RWPE1 (cell line): ENCODE measurements at regions not wholly inside any gene's neighbourhood (a gene's known extent, or its start where the extent isn't known, plus 50 kb on each side); places are given as distances from the start of the nearest gene placed in this dataset.

Experiments
- CTCF ChIA-PET: fragments of 350-600 bp; sonication (Branson Sonifier 250); formaldehyde crosslinking; extraction: SDS; loops from one replicate; lab custom pipeline; 2021; lab: Yijun Ruan, JAX
- POLR2A ChIA-PET: fragments of 400-600 bp; formaldehyde crosslinking; extraction: SDS; loops from one replicate; lab custom pipeline; 2020; ENCODE audit warnings: antibody characterized with exemption; ENCODE audit not compliant: low non-redundant PET; lab: Yijun Ruan, JAX
- DNase-seq: peaks from one replicate; pipeline ENCODE4 v3.0.0; 2012; ENCODE audit warnings: low spot score
- H3K27ac ChIP-seq: fragments of 450-650 bp; 2 replicates; pipeline ENCODE4 v1.5.1; 2017
- TF ChIP-seq, protein P1 (sequence below): fragments of 450-650 bp; conservative IDR thresholded peaks from 2 replicates; pipeline ENCODE4 v1.5.1; 2017; ENCODE audit warnings: low read depth, mild to moderate bottlenecking

DNA sequence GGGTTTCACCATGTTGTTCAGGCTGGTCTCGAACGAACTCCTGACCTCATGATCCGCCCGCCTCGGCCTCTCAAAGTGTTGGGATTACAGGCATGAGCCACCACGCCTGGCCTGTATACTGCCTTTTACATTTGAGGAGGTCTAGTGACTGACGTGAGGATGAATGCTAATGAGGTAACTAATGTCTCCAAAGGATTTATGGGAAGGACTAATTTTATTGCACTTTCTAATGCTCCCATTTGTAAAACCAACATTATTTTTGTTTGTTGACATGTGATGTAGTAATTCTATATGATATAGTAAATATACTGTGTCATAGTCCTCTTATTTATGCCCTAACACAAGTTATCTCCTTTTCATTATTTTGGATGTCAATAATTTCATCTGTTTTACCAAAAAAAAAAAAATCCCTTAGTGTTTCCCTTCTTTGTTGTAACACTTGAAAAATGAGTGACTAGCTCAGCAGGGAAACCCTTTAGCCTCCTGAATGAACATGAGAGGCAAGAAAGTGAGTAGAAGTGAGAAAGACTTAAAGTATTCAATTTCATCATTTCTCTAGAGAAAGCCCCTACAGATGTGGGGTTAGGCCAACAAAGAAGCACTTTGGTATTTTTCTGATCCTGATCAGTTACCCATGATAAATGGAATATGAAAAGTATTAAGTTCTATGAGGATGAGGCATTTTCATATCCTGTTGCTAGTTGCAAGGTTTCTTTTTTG lies 596.9 kb upstream of the PCDH15 start:
- TF ChIP-seq, protein P1, sequence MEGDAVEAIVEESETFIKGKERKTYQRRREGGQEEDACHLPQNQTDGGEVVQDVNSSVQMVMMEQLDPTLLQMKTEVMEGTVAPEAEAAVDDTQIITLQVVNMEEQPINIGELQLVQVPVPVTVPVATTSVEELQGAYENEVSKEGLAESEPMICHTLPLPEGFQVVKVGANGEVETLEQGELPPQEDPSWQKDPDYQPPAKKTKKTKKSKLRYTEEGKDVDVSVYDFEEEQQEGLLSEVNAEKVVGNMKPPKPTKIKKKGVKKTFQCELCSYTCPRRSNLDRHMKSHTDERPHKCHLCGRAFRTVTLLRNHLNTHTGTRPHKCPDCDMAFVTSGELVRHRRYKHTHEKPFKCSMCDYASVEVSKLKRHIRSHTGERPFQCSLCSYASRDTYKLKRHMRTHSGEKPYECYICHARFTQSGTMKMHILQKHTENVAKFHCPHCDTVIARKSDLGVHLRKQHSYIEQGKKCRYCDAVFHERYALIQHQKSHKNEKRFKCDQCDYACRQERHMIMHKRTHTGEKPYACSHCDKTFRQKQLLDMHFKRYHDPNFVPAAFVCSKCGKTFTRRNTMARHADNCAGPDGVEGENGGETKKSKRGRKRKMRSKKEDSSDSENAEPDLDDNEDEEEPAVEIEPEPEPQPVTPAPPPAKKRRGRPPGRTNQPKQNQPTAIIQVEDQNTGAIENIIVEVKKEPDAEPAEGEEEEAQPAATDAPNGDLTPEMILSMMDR, result no peak
- CTCF ChIA-PET, result interaction anchor here (0.7 kb wide), 1 partner anchor 27 kb away, joined by 4 read pairs; no protein-coding TSS in a partner anchor
- POLR2A ChIA-PET, result no interaction called here
- H3K27ac ChIP-seq, result no peak overlapping the region
- no peak for DNase-seq

- H3K27ac ChIP-seq, result no peak overlapping the region
- TF ChIP-seq, protein P1, result no peak
- no peak for DNase-seq
- ChIA-PET CTCF (no interaction called here), POLR2A (no interaction called here)
Measured at GRCh38 chr10:55378196-55378595, 577.2 kb upstream of the PCDH15 start.

DNA sequence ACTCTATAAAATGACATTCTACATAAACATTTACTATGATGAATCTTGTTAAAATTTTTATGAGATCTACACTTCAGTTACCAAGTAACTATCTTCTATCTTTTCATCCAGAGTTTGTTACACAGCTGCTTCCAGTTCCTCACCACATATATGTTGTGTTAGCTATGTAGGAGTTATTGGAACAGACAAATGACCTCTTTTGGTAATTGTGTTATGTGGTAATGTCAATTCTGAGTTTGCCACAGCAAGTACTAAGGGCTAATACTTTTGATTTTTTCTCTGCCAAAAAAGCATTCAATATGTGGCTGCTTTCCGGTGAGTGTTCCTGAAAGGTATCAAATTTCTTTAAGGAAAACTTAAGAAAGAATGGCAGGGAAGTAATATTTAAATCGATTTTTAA lies 573.9 kb upstream of the PCDH15 start:
- no peak for DNase-seq
- ChIA-PET POLR2A (no interaction called here), CTCF (no interaction called here)
- H3K27ac ChIP-seq, result no peak overlapping the region
- TF ChIP-seq, protein P1, result no peak

DNA sequence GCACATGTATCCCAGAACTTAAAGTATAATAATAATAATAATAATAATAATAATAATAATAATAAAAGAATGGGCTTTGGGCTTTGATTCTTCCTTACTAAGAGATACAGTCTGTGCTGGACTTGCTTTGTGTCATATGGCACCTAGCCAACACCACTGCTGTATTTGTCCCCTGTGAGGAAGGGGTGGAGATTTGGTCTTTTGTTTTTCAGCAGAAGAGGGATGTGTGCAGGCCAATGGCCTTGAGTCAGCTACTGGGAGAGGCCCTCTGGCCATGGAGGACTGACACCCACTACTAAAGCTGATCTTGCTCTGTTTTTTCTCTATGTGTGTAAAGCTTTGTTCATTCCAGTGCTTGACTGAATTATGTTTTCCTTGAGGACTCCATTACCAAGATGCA lies 573.0 kb upstream of the PCDH15 start:
- TF ChIP-seq, protein P1, result no peak
- H3K27ac ChIP-seq, result no peak overlapping the region
- ChIA-PET POLR2A (no interaction called here), CTCF (interaction anchor here (0.5 to 0.7 kb wide), 2 partner anchors 265 to 1853 kb away, joined by 3 read pairs; no protein-coding TSS in a partner anchor)
- no peak for DNase-seq

DNA sequence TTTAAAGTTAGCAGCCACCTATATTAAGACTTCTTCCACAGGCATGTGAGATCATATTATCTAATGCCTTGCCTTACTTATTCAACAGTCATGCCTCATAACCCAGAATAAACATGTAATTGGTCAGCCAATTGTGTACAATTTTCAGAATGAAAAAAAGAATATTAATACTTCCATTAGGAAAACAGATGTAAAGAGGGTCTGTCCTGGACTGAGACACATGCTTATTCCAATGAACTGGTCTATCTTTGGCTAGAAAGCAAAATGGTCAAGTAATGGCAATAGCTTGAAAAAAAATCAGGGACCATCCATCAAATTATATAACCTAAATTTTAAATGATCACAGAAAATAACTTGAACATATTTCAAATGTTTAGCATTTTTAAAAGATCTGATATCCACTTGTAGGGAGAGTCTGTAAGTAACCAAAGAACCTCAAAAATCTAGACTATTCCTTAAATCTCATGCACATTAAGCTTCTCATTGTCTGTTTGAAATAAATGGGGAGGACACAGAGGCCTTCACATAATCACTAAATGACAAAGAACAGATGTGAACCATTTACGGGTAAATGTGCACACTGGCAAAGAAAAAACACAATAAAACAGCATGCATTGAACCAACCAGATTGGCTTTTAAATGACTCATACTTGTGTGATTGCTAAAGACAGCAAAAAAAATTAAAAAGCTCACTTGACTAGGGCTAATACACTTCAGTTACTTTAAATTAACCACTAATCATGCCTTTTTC lies 568.8 kb upstream of the PCDH15 start:
- TF ChIP-seq, protein P1, result no peak
- H3K27ac ChIP-seq, result no peak overlapping the region
- DNase-seq, result no peak
- ChIA-PET CTCF (no interaction called here), POLR2A (no interaction called here)

DNA sequence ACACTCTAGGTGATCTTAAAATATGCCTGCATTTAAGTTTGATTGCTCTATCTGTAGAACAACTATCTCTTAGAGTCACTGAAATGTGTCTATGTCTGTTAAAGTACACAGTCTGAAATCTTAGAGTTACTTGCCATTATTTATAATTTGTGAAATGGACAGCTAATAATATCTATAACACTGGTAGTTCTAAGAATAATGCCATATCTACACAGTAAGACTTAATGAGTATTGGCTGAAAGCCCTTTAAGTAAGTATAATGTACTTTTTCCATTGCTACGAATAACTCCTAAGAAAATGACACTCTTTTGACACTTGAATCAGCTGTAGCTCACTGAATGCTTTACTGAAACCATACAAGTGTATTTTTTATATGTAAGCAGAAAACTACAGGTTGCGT lies 567.4 kb upstream of the PCDH15 start:
- CTCF ChIA-PET, result interaction anchor here (0.6 kb wide), 1 partner anchor 16 kb away, joined by 3 read pairs; no protein-coding TSS in a partner anchor
- no peak overlapping the region for H3K27ac ChIP-seq
- POLR2A ChIA-PET, result no interaction called here
- DNase-seq, result no peak
- TF ChIP-seq, protein P1, result no peak
